SU-DHL-6 (cell line): ENCODE measurements at regions not wholly inside any gene's neighbourhood (a gene's known extent, or its start where the extent isn't known, plus 50 kb on each side); places are given as distances from the start of the nearest gene placed in this dataset.

Experiments used
- H2AFZ ChIP-seq: fragments of 200-600 bp; sonication (generic); 2 replicates; pipeline ENCODE4 v1.6.1; 2014; ENCODE audit warnings: low read depth, mild to moderate bottlenecking, moderate library complexity, mixed read lengths, antibody characterized with exemption, low read length; ENCODE audit not compliant: severe bottlenecking
- H3F3A ChIP-seq: fragments of 200-600 bp; shearing (Covaris generic); 2 replicates; pipeline ENCODE4 v1.6.0; 2016; ENCODE audit warnings: antibody characterized with exemption, mild to moderate bottlenecking; ENCODE audit not compliant: insufficient read depth
- H3K27ac ChIP-seq: fragments of 200-600 bp; sonication (generic); 2 replicates; pipeline ENCODE4 v1.5.1; 2016; ENCODE audit warnings: low read depth, mild to moderate bottlenecking, low read length, moderate library complexity, mixed read lengths
- H3K27me3 ChIP-seq: fragments of 200-600 bp; sonication (generic), shearing (Covaris generic); 2 replicates; pipeline ENCODE4 v1.6.0; 2014; ENCODE audit warnings: mild to moderate bottlenecking, low read length
- H3K36me3 ChIP-seq: fragments of 200-600 bp; sonication (generic); 2 replicates; pipeline ENCODE4 v1.6.1; 2014; ENCODE audit warnings: mild to moderate bottlenecking, low read length, mixed read lengths
- H3K4me2 ChIP-seq: fragments of 300-600, 200-600 bp; shearing (Covaris generic), sonication (generic); 2 replicates; pipeline ENCODE4 v1.6.0; 2014; ENCODE audit warnings: low read length, low read depth, mild to moderate bottlenecking; ENCODE audit not compliant: poor library complexity, severe bottlenecking
- H3K4me3 ChIP-seq: fragments of 200-600 bp; sonication (generic); 2 replicates; pipeline ENCODE4 v1.5.1; 2014; ENCODE audit warnings: antibody characterized with exemption, low read length, mild to moderate bottlenecking, mixed read lengths; ENCODE audit not compliant: insufficient read depth, poor library complexity, severe bottlenecking
- H3K79me2 ChIP-seq: fragments of 200-600 bp; sonication (generic); 2 replicates; pipeline ENCODE4 v1.6.1; 2014; ENCODE audit warnings: mild to moderate bottlenecking, low read length, moderate library complexity; ENCODE audit not compliant: insufficient read depth
- H3K9ac ChIP-seq: fragments of 200-600 bp; sonication (generic); 2 replicates; pipeline ENCODE4 v1.7.0; 2014; ENCODE audit warnings: mild to moderate bottlenecking, low read length
- H3K9me2 ChIP-seq: fragments of 200-600 bp; sonication (generic); replicated peaks from 2 replicates; pipeline ENCODE4 v1.6.1; 2014; ENCODE audit warnings: low read length; ENCODE audit not compliant: insufficient read depth
- H3K9me3 ChIP-seq: fragments of 200-600 bp; sonication (generic); 2 replicates; pipeline ENCODE4 v1.6.1; 2014; ENCODE audit warnings: low read length, mixed read lengths; ENCODE audit not compliant: insufficient read depth
- H4K20me1 ChIP-seq: fragments of 200-600 bp; sonication (generic); 2 replicates; pipeline ENCODE4 v1.6.1; 2014; ENCODE audit warnings: low read depth, mild to moderate bottlenecking, antibody characterized with exemption, low read length, moderate library complexity, mixed read lengths
- CTCF ChIP-seq: fragments of 200-600 bp; sonication (generic); IDR thresholded peaks from one replicate; pipeline ENCODE4 v1.5.1; 2017; ENCODE audit warnings: antibody characterized with exemption, mild to moderate bottlenecking, low read length, moderate library complexity; ENCODE audit not compliant: insufficient read depth, poor library complexity, severe bottlenecking
- EZH2phosphoT487 ChIP-seq: fragments of 200-600 bp; sonication (generic), shearing (Covaris generic); conservative IDR thresholded peaks from 2 replicates; pipeline ENCODE4 v1.6.1; 2018; ENCODE audit warnings: mild to moderate bottlenecking, antibody characterized with exemption, low read length, moderate library complexity, mixed read lengths

DNA sequence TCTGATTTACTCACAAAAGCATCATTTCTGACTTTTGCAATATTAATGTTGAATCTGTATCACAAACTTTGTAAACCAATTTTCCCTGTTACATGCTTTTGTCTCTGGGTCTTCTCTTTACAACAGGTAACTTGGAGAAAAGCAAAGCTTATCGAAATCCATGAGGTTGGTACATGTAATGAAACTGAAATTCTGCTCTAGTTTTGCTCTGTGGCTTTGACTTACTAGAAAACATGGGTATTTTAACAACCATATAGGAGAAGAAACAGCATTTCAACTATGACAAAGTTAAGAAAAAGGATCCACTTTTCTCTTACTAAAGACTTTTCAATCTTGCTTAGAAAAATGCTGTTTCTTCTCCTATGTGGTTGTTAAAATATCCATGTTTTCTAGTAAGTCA, 645.8 kb downstream of the STIM2 start:
- H3K9ac ChIP-seq = no peak overlapping the region
- H2AFZ ChIP-seq = no peak overlapping the region
- no peak overlapping the region for H3K27ac ChIP-seq
- TF ChIP-seq CTCF (no peak), EZH2phosphoT487 (no peak)
- no peaks in the 10 kb centered on the region for H3K36me3 ChIP-seq
- H3K9me3 ChIP-seq = no peaks in the 10 kb centered on the region
- H3K4me2 ChIP-seq = no peak overlapping the region
- H3K9me2 ChIP-seq = no peaks in the 10 kb centered on the region
- H3K79me2 ChIP-seq = no peaks in the 10 kb centered on the region
- no peaks in the 10 kb centered on the region for H4K20me1 ChIP-seq
- H3K4me3 ChIP-seq = no peak overlapping the region
- H3K27me3 ChIP-seq = no peaks in the 10 kb centered on the region
- no peaks in the 10 kb centered on the region for H3F3A ChIP-seq

- no peaks in the 10 kb centered on the region for H3F3A ChIP-seq
Observed at GRCh38 chr4:27514711-27515110, 654.1 kb downstream of the STIM2 start.

DNA sequence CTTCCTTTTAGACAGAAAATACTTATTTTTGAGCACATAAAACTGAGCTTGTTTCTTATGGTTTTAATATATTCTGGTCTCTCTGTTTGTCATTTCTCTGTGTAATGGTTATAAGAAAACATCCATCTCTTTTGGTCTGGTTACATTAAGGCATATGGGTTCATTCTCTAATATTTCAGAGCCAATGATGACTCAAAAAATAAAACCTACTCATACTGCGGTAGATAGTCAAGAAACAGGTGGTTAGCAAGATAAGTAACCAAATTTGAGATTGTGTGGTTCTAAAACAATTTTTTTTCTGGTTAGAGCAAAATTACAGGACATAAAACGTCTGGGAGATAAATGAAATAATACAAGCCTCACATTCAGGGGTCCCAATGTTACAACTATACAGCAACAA, 654.5 kb downstream of the STIM2 start:
- Histone ChIP-seq H3K9ac (no peak overlapping the region), H3K36me3 (no peaks in the 10 kb centered on the region), H3K27ac (no peak overlapping the region), H3K27me3 (no peaks in the 10 kb centered on the region), H3K79me2 (no peaks in the 10 kb centered on the region), H2AFZ (no peak overlapping the region), H3K9me3 (no peaks in the 10 kb centered on the region), H3K4me2 (no peak overlapping the region), H3K4me3 (no peak overlapping the region), H3F3A (no peaks in the 10 kb centered on the region), H4K20me1 (no peaks in the 10 kb centered on the region), H3K9me2 (no peaks in the 10 kb centered on the region)
- TF ChIP-seq EZH2phosphoT487 = no peak
- no peak for TF ChIP-seq CTCF

More at GRCh38 chr4:27514711-27515110, 654.1 kb downstream of the STIM2 start:
- H2AFZ ChIP-seq = no peak overlapping the region
- H3K79me2 ChIP-seq = no peaks in the 10 kb centered on the region
- H3K36me3 ChIP-seq = no peaks in the 10 kb centered on the region
- H3K9me2 ChIP-seq = no peaks in the 10 kb centered on the region
- H3K27me3 ChIP-seq = no peaks in the 10 kb centered on the region
- H3K27ac ChIP-seq = no peak overlapping the region
- TF ChIP-seq CTCF (no peak), EZH2phosphoT487 (no peak)
- H3K4me3 ChIP-seq = no peak overlapping the region
- H3K4me2 ChIP-seq = no peak overlapping the region
- no peak overlapping the region for H3K9ac ChIP-seq
- no peaks in the 10 kb centered on the region for H4K20me1 ChIP-seq
- no peaks in the 10 kb centered on the region for H3K9me3 ChIP-seq
